Dedifferentiated amniotic fluid mesenchymal stem cell (primary cell): ENCODE measurements at regions not wholly inside any gene's neighbourhood (a gene's known extent, or its start where the extent isn't known, plus 50 kb on each side); places are given as distances from the start of the nearest gene placed in this dataset.

Experiments used
- DNase-seq: peaks from one replicate; pipeline ENCODE4 v3.0.0-alpha.2; 2016; ENCODE audit errors: extremely low spot score

DNA sequence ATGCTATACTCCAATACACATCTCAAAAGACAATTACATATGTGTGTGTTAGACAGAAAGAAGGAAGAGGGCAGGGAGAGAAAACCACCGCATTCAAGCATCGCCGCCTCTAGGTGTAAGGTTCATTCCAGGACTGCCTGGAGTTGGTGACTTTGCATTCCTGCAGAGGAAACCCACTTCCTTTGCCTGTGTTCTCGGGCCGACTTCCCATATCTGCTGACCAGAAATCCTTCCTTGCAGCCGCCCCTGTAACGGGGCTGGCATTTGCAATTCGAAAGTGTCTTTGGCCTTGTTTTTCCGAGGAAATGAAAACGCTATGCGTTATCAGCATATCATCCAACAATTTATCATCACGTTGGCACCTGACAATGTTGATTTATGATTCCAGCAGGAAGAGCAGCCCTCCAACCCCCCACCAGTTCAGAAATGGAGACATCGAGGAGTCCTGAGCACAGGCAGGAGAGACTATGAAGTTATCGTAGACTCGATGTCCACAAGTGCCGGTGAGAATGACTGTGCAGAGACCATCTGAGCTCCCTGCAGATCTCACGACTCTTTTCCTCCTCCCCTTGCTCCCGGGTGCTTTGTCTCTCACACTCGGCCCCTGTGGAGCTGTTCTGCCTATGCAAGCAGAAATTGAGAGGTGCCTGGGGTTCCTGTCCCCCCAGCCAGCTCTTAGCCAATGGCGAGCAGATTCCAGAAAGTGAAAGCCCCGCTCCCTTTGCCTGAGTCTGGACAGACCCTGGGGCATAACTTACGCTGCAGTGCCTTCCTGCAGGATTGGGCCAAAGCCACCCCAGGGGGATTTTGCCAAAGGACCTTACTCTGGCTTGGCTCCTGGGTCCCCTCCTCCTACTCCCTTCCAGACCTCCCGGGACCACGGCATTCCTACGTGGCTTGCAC is 68.9 kb upstream of the FOXK1 start:
- DNase-seq: no peak

DNA sequence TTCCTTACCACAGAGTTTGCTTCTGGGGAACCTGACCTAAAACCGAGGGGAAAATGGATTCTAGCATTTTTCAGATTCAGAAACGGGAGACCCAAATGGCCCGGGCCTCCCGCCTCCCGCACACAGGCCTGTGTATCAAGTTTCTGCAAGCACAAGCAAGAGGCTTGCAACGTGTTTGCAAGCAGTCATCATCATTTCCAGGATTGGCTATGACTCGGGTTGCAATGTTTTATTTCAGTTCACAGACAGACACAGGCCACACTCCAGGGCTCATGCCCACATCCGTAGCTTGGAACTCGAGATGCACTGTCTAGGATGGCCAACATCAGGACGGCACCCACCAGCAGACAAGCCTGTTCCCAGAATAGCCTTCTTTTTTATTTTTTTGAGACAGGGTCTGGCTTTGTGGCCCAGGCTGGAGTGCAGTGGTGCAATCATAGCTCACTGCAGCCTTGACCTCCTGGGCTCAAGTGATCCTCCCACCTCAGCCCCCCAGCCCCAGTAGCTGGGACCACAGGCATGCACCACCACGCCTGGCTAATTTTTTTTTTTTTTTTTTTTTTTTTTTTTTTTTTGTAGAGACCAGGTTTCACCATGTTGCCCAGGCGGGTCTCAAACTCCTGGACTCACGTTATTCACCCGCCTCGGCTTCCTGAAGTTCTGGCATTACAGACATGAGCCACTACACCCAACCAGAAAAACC is 68.1 kb upstream of the FOXK1 start:
- peak; percentile 80 for DNase-seq

DNA sequence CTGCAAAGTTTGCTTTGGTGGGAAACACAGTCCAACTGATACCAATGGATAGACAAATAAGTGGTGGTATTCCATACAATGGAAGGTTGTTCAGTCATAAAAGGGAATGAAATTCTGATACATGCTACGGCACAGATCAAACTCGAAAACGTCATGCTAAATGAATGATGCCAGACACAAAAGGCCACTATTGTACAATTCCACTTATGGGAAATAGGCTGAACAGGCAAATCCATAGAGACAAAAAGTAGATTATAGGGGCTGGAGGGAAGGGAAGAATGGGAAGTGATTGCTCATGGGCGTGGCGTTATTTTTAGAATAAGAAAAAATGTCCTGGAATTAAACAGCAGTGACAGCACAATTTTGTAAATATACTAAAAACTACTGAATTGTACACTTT is 66.0 kb upstream of the FOXK1 start:
- DNase-seq: no peak

DNA sequence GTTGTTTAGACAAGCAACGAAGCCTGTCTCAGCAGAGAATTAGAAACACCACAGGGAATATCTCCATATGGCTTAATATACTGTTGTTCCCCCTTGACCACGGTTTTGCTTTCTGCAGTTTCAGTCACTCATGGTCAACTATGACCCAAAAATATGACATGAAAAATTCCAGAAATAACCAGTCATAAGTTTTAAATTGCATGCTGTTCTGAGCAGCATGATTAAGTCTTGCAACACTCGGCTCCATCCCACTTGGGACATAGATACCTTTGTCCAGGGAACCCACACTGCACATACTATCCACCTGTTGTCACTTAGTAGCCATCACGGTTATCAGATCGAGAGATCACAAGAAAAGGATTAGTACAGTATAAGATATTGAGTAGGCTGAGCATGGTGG is 60.7 kb upstream of the FOXK1 start:
- no peak for DNase-seq

DNA sequence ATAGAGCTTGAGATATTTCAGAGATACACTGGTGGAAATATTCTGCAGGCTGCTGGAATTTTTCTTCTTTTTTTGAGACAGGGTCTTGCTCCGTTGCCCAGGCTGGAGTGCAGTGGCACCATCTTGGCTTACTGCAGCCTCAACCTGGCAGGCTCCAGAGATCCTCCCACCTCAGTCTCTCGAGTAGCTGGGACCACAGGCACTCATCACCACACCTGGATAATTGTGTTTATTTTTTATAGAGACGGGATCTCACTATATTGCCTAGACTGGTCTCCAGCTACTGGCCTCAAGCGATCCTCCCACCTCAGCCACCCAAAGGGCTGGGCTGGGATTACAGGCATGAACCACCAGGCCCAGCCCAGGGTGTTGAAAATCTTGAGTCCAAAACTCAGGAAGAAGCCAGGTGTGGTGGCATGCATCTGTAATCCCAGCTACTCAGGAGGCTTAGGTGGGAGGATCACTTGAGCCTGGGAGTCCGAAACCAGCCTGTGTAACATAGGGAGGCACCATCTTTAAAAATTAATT is 55.7 kb upstream of the FOXK1 start:
- DNase-seq: no peak

DNA sequence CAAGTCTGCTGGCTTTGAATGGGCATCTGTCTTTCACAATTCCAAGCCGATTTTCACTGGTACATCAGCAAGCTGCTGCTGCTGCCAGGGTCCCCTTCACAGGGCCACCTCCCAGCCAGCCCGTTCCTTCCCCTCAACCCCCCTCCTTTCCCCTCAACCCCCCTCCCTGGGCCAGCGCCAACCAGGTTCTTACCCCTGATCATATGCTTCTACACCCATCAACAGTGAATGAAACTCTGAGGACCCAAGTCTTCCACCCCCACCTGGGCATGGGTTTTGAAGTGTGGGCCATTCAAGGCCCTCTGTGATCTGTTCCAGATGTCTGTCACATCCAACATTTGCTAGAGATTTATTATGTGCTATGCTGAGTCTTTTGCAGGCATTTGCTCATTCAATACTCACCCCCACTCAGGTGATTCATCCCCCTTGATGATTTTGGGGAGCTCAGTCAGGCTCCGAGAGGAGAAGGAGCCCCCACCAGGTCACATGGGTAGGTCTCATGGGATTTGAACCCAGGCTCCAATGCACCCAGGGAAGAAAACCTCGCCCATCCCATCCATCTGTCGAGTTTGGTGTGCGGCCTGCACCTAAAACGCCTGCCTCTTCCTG is 52.7 kb upstream of the FOXK1 start:
- no peak for DNase-seq

DNA sequence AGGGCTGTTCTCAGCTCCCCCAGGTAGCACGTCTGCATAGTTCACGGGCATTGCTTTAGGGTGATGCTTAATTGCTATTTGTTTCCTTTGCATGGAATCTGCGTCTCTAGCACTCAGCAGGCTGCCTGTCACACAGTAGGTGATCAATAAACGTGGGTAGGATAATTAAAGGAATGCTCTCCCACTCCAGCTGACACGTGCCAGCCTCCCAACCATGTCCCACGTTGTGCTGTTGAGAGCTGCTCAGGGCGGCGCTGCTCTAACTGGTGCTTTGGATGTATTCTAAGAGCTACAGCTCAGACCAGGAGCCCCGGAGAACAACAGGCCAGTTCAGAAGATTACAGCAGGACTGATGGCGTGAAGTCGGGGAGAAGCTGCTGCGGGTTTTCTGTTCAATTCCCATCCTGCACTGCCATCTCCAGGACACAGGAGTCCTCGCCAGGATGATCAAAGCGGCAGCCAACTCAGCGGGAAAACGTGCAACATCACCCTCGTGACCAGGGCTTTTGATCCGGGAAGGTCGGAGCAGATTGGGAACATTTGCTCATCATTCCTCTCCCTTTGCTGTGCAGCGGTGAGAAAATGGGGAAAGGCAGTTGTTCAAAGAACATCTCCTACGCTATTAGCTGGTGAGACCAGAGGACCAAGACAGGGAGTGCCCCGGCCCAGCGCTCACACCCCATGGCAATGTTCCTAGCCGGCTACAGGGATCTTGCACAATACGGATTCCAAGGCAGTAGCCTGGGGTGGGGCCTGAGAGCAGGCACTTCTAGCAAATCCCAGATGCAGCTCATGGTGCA is 50.5 kb upstream of the FOXK1 start:
- DNase-seq: peak; percentile 89
